Astrocyte of the spinal cord (primary cell): ENCODE measurements at regions not wholly inside any gene's neighbourhood (a gene's known extent, or its start where the extent isn't known, plus 50 kb on each side); places are given as distances from the start of the nearest gene placed in this dataset.

ENCODE experiments used
- DNase-seq: peaks from one replicate; pipeline ENCODE4 v3.0.0; 2011; ENCODE audit warnings: low read depth, low spot score
- H3K4me3 ChIP-seq: 2 replicates; pipeline ENCODE4 v1.5.1; 2011; ENCODE audit warnings: low read depth, mild to moderate bottlenecking, low read length, moderate library complexity
- CTCF ChIP-seq: IDR thresholded peaks from 2 replicates; pipeline ENCODE4 v1.5.1; 2012; ENCODE audit warnings: low read depth, mild to moderate bottlenecking, low read length, inconsistent platforms
- in situ Hi-C: cut with HindIII; loops from 2 replicates; pipeline ENCODE4 v1.10.0; 2017; ENCODE audit warnings: low sequenced_read_pairs

GRCh38 chr5:68060382-68060781 is 155.2 kb upstream of the PIK3R1 start:
- TF ChIP-seq CTCF, result no peak
- in situ Hi-C loops, result no loop called here
- DNase-seq, result no peak
- H3K4me3 ChIP-seq, result no peak overlapping the region

- no peak overlapping the region for H3K4me3 ChIP-seq
- TF ChIP-seq CTCF, result no peak
- DNase-seq, result no peak
- in situ Hi-C loops, result no loop called here
Measured at GRCh38 chr5:68057191-68057590, 158.4 kb upstream of the PIK3R1 start.

GRCh38 chr5:68055686-68056085 is 159.9 kb upstream of the PIK3R1 start:
- H3K4me3 ChIP-seq, result no peak overlapping the region
- in situ Hi-C loops, result no loop called here
- DNase-seq, result no peak
- no peak for TF ChIP-seq CTCF

- in situ Hi-C loops, result no loop called here
- TF ChIP-seq CTCF, result no peak
- DNase-seq, result no peak
Measured at GRCh38 chr5:68054638-68055037, 160.9 kb upstream of the PIK3R1 start.

GRCh38 chr5:68053202-68053601 is 162.4 kb upstream of the PIK3R1 start:
- TF ChIP-seq CTCF, result no peak
- H3K4me3 ChIP-seq, result no peak overlapping the region
- in situ Hi-C loops, result no loop called here
- peak; percentile 18 for DNase-seq

More at GRCh38 chr5:68054638-68055037, 160.9 kb upstream of the PIK3R1 start:
- no peak overlapping the region for H3K4me3 ChIP-seq

- in situ Hi-C loops, result no loop called here
- no peak for TF ChIP-seq CTCF
- H3K4me3 ChIP-seq, result no peak overlapping the region
- peak; percentile 60 for DNase-seq
Measured at GRCh38 chr5:68049053-68049713, 166.4 kb upstream of the PIK3R1 start.
